ENCODE measurements at regions not wholly inside any gene's neighbourhood (a gene's known extent, or its start where the extent isn't known, plus 50 kb on each side); places are given as distances from the start of the nearest gene placed in this dataset.

GRCh38 chr11:32013603-32014002 lies 77.3 kb upstream of the RCN1 start:
- ChIA-PET CTCF (no interaction called here), POLR2A (ENCODE audit: low non-redundant PET) (no interaction called here)
- Histone ChIP-seq H3K27me3 (replicated peaks; ENCODE audit: insufficient read depth, low read depth, low read length, poor library complexity) (peaks cover 98% of the 10 kb centered on the region), H3K4me3 (ENCODE audit: low read depth, low read length, poor library complexity, severe bottlenecking) (no peak overlapping the region), H3K4me1 (ENCODE audit: insufficient read depth, low read length, poor library complexity, severe bottlenecking) (no peaks in the 10 kb centered on the region), H3K9me3 (ENCODE audit: low read depth, low read length, poor library complexity, severe bottlenecking) (no peaks in the 10 kb centered on the region), H3K36me3 (ENCODE audit: insufficient read depth, low read length, poor library complexity, severe bottlenecking) (no peaks in the 10 kb centered on the region), H3K27ac (ENCODE audit: low read depth, low read length, poor library complexity, severe bottlenecking) (no peak overlapping the region)
- intact Hi-C loops (cut with micrococcal nuclease; ENCODE audit: unreplicated experiment) = no loop called here
- BruUV-seq (replicated peaks) = no TSS peak
- DNase-seq (ENCODE audit: low spot score) = no peak
- TF ChIP-seq CTCF (conservative IDR thresholded peaks at IDR 0.05; ENCODE audit: low read depth, low read length) = no peak
- TF ChIP-seq EZH2 (IDR thresholded peaks at IDR 0.05; ENCODE audit: borderline replicate concordance, low read depth, low read length, poor library complexity, severe bottlenecking) = no peak

GRCh38 chr11:32012049-32012448 lies 78.8 kb upstream of the RCN1 start:
- Histone ChIP-seq H3K27me3 (replicated peaks; ENCODE audit: insufficient read depth, low read depth, low read length, poor library complexity) (peaks cover 98% of the 10 kb centered on the region), H3K4me1 (ENCODE audit: insufficient read depth, low read length, poor library complexity, severe bottlenecking) (no peaks in the 10 kb centered on the region), H3K9me3 (ENCODE audit: low read depth, low read length, poor library complexity, severe bottlenecking) (no peaks in the 10 kb centered on the region), H3K4me3 (ENCODE audit: low read depth, low read length, poor library complexity, severe bottlenecking) (no peak overlapping the region), H3K36me3 (ENCODE audit: insufficient read depth, low read length, poor library complexity, severe bottlenecking) (no peaks in the 10 kb centered on the region), H3K27ac (ENCODE audit: low read depth, low read length, poor library complexity, severe bottlenecking) (no peak overlapping the region)
- BruUV-seq (replicated peaks) = no TSS peak
- no peak for TF ChIP-seq EZH2 (IDR thresholded peaks at IDR 0.05; ENCODE audit: borderline replicate concordance, low read depth, low read length, poor library complexity, severe bottlenecking)
- TF ChIP-seq CTCF (conservative IDR thresholded peaks at IDR 0.05; ENCODE audit: low read depth, low read length) = no peak
- DNase-seq (ENCODE audit: low spot score) = no peak
- intact Hi-C loops (cut with micrococcal nuclease; ENCODE audit: unreplicated experiment) = no loop called here
- CTCF ChIA-PET = interaction anchor here (1.3 kb wide), 1 partner anchor 905 kb away, joined by 3 read pairs; no protein-coding TSS in a partner anchor
- POLR2A ChIA-PET (ENCODE audit: low non-redundant PET) = no interaction called here

- Histone ChIP-seq H3K36me3 (ENCODE audit: insufficient read depth, low read length, poor library complexity, severe bottlenecking) (no peaks in the 10 kb centered on the region), H3K4me3 (ENCODE audit: low read depth, low read length, poor library complexity, severe bottlenecking) (no peak overlapping the region), H3K27me3 (replicated peaks; ENCODE audit: insufficient read depth, low read depth, low read length, poor library complexity) (peaks cover 91% of the 10 kb centered on the region), H3K27ac (ENCODE audit: low read depth, low read length, poor library complexity, severe bottlenecking) (no peak overlapping the region), H3K4me1 (ENCODE audit: insufficient read depth, low read length, poor library complexity, severe bottlenecking) (no peaks in the 10 kb centered on the region), H3K9me3 (ENCODE audit: low read depth, low read length, poor library complexity, severe bottlenecking) (no peaks in the 10 kb centered on the region)
- peak; percentile 40 for TF ChIP-seq EZH2 (IDR thresholded peaks at IDR 0.05; ENCODE audit: borderline replicate concordance, low read depth, low read length, poor library complexity, severe bottlenecking)
- no peak for TF ChIP-seq CTCF (conservative IDR thresholded peaks at IDR 0.05; ENCODE audit: low read depth, low read length)
- no TSS peak for BruUV-seq (replicated peaks)
- intact Hi-C loops (cut with micrococcal nuclease; ENCODE audit: unreplicated experiment) = loop anchor here (1.0 to 5.0 kb wide), 4 partner anchors 167 to 902 kb away; no protein-coding TSS in a partner anchor
- DNase-seq (ENCODE audit: low spot score) = no peak
- ChIA-PET POLR2A (ENCODE audit: low non-redundant PET) (no interaction called here), CTCF (no interaction called here)
Observed at GRCh38 chr11:32008880-32009551, 81.9 kb upstream of the RCN1 start.

Measured in A673 (cell line).